ENCODE measurements at regions not wholly inside any gene's neighbourhood (a gene's known extent, or its start where the extent isn't known, plus 50 kb on each side); places are given as distances from the start of the nearest gene placed in this dataset.

- TF ChIP-seq BCL6 (CRISPR knock-in tag; IDR thresholded peaks at IDR 0.05) = no peak
- TF ChIP-seq ZNF737 (CRISPR knock-in tag; IDR thresholded peaks at IDR 0.05; ENCODE audit: borderline replicate concordance) = no peak
- no peak for TF ChIP-seq POLR2AphosphoS5 (IDR thresholded peaks at IDR 0.05; ENCODE audit: low read depth, low read length)
Measured at GRCh38 chr2:66050392-66050791, 384.5 kb upstream of the MEIS1 start.
